ENCODE measurements at regions not wholly inside any gene's neighbourhood (a gene's known extent, or its start where the extent isn't known, plus 50 kb on each side); places are given as distances from the start of the nearest gene placed in this dataset.

GRCh38 chr1:200275415-200275814 is 134.4 kb downstream of the ZNF281 start (continued):
- no peak for TF ChIP-seq ZMYM2 (CRISPR knock-in tag; IDR thresholded peaks at IDR 0.05)
- TF ChIP-seq TFDP2 (CRISPR knock-in tag; IDR thresholded peaks at IDR 0.05), result no peak
- no peak for TF ChIP-seq ZNF609 (CRISPR knock-in tag; IDR thresholded peaks at IDR 0.05; ENCODE audit: borderline replicate concordance)
- TF ChIP-seq CENPT (CRISPR knock-in tag; IDR thresholded peaks at IDR 0.05; ENCODE audit: low read depth), result no peak
- TF ChIP-seq NR2F6 (IDR thresholded peaks at IDR 0.05), result no peak
- TF ChIP-seq NR2F6 (CRISPR knock-in tag; IDR thresholded peaks at IDR 0.05), result no peak
- TF ChIP-seq GMEB2 (CRISPR knock-in tag; IDR thresholded peaks at IDR 0.05; ENCODE audit: low read depth), result no peak
- no peak for TF ChIP-seq CEBPB (IDR thresholded peaks at IDR 0.05; ENCODE audit: borderline replicate concordance, low read depth, low read length)
- TF ChIP-seq TRAFD1 (CRISPR knock-in tag; IDR thresholded peaks at IDR 0.05; ENCODE audit: borderline replicate concordance), result no peak
- no peak for TF ChIP-seq ZNF766 (CRISPR knock-in tag; IDR thresholded peaks at IDR 0.05; ENCODE audit: borderline replicate concordance)
- no peak for TF ChIP-seq ZNF354B (CRISPR knock-in tag; IDR thresholded peaks at IDR 0.05)
- TF ChIP-seq ZFY (CRISPR knock-in tag; IDR thresholded peaks at IDR 0.05), result no peak
- no peak for TF ChIP-seq CHD2 (IDR thresholded peaks at IDR 0.05; ENCODE audit: low read depth, low read length)
- no peak for TF ChIP-seq REXO4 (CRISPR knock-in tag; IDR thresholded peaks at IDR 0.05; ENCODE audit: borderline replicate concordance)
- no peak for TF ChIP-seq ARNT (IDR thresholded peaks at IDR 0.05)
- TF ChIP-seq ZNF547 (CRISPR knock-in tag; IDR thresholded peaks at IDR 0.05), result no peak
- no peak for TF ChIP-seq MXD1 (CRISPR knock-in tag; IDR thresholded peaks at IDR 0.05)
- TF ChIP-seq KAT8 (CRISPR knock-in tag; IDR thresholded peaks at IDR 0.05), result no peak
- TF ChIP-seq CHCHD3 (CRISPR knock-in tag; IDR thresholded peaks at IDR 0.05), result no peak
- no peak for TF ChIP-seq HDAC6 (IDR thresholded peaks at IDR 0.05; ENCODE audit: low read depth, low read length)
- TF ChIP-seq SKI (IDR thresholded peaks at IDR 0.05; ENCODE audit: partially characterized antibody), result peak; percentile 16
- peak; percentile 49; the same call in 1 of the 2 replicates for TF ChIP-seq MED1 (CRISPR knock-in tag; IDR thresholded peaks at IDR 0.05)

Data from HepG2 (cell line).